ENCODE measurements at regions not wholly inside any gene's neighbourhood (a gene's known extent, or its start where the extent isn't known, plus 50 kb on each side); places are given as distances from the start of the nearest gene placed in this dataset.

DNA sequence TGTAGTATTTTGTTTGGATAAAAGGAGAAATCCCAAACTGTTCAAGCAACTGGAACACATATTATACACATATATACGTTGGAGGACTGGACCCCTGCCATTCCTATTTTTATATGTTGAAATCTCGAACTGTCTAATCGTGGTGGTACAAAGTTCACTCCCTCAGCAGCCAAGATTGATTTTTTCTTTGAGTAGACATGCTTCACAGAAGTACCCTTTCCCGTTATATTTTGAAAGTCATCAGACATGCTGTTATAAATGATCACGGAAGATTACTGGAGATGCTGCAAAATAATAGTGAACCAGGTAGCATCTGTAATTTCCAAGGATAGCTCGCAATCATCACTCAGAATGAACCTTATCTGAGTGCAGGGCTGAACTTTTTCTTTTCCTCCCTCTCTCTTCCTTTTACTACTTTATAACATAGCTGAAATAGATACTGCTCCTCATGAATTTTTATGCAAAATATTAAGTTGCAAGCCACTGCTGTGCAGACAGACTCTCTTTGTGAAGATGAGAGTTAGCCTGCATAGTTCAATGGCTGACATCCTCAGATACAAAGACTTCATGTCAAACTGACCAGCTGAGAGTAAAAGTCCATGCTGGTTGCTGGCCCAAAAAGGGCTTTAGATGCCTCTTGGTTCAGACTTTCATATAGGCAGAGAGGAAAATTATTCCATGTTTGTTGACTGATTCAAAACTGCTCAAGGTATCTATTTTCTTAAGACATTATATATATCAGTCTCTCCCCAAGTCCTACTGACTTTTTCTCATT, 451.9 kb downstream of the TMEM38B start:
- TF ChIP-seq SIN3A (IDR thresholded peaks at IDR 0.05; ENCODE audit: borderline replicate concordance, insufficient read depth, low read length): no peak
- no peak for TF ChIP-seq POLR2AphosphoS5 (IDR thresholded peaks at IDR 0.05; ENCODE audit: low read depth, low read length)
- TF ChIP-seq TAF1 (IDR thresholded peaks at IDR 0.05; ENCODE audit: borderline replicate concordance, insufficient read depth, low read length): no peak
- TF ChIP-seq, protein P1, sequence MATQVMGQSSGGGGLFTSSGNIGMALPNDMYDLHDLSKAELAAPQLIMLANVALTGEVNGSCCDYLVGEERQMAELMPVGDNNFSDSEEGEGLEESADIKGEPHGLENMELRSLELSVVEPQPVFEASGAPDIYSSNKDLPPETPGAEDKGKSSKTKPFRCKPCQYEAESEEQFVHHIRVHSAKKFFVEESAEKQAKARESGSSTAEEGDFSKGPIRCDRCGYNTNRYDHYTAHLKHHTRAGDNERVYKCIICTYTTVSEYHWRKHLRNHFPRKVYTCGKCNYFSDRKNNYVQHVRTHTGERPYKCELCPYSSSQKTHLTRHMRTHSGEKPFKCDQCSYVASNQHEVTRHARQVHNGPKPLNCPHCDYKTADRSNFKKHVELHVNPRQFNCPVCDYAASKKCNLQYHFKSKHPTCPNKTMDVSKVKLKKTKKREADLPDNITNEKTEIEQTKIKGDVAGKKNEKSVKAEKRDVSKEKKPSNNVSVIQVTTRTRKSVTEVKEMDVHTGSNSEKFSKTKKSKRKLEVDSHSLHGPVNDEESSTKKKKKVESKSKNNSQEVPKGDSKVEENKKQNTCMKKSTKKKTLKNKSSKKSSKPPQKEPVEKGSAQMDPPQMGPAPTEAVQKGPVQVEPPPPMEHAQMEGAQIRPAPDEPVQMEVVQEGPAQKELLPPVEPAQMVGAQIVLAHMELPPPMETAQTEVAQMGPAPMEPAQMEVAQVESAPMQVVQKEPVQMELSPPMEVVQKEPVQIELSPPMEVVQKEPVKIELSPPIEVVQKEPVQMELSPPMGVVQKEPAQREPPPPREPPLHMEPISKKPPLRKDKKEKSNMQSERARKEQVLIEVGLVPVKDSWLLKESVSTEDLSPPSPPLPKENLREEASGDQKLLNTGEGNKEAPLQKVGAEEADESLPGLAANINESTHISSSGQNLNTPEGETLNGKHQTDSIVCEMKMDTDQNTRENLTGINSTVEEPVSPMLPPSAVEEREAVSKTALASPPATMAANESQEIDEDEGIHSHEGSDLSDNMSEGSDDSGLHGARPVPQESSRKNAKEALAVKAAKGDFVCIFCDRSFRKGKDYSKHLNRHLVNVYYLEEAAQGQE (IDR thresholded peaks at IDR 0.05; ENCODE audit: insufficient read depth in 1 of 2, low read depth in 2 of 2, low read length in 2 of 2): no peak
- TF ChIP-seq FOXP2 (optimal IDR thresholded peaks at IDR 0.05; ENCODE audit: borderline replicate concordance, extremely low read depth, extremely low read length, insufficient read depth): no peak

DNA sequence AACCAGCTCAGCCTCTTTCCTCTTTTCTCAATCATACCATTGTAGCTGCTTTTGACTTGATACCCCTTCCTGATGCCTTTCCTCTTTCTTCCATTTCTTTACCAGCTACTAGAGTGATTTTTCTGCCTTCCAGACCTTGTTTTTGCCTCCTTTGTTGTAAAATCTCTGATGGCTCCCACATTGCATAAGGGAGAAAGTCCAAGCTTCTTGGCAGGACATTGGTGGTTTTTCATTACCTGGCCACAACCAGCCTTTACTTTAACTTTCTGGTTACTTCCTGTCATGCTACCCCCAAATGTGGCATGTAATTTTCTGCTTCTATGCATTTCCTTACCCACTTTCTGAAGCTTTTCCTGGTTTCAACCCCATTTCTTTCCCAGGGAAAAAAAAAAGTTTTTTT, 452.5 kb downstream of the TMEM38B start:
- TF ChIP-seq, protein P1 (IDR thresholded peaks at IDR 0.05; ENCODE audit: insufficient read depth in 1 of 2, low read depth in 2 of 2, low read length in 2 of 2): no peak
- TF ChIP-seq POLR2AphosphoS5 (IDR thresholded peaks at IDR 0.05; ENCODE audit: low read depth, low read length) (no peak), SIN3A (IDR thresholded peaks at IDR 0.05; ENCODE audit: borderline replicate concordance, insufficient read depth, low read length) (no peak), FOXP2 (optimal IDR thresholded peaks at IDR 0.05; ENCODE audit: borderline replicate concordance, extremely low read depth, extremely low read length, insufficient read depth) (no peak), TAF1 (IDR thresholded peaks at IDR 0.05; ENCODE audit: borderline replicate concordance, insufficient read depth, low read length) (no peak)

DNA sequence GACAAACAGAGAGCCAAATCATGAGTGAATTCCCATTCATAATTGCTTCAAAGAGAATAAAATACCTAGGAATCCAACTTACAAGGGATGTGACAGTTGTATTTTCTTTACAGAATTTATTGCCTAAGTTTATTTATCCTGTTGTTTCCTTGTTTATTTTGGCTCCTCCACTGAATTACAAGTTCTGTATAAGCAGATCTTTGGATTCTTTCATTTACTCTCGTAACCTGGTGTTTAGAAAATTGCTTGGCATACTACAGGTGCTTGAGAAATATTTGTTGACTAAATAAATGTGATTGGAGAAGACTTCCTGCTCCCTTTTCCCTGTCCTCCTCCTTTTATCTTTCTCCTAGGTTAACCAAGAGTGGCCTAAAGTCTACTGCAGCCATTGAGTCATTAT, 455.6 kb downstream of the TMEM38B start:
- TF ChIP-seq FOXP2 (optimal IDR thresholded peaks at IDR 0.05; ENCODE audit: borderline replicate concordance, extremely low read depth, extremely low read length, insufficient read depth) (no peak), TAF1 (IDR thresholded peaks at IDR 0.05; ENCODE audit: borderline replicate concordance, insufficient read depth, low read length) (no peak), SIN3A (IDR thresholded peaks at IDR 0.05; ENCODE audit: borderline replicate concordance, insufficient read depth, low read length) (no peak), POLR2AphosphoS5 (IDR thresholded peaks at IDR 0.05; ENCODE audit: low read depth, low read length) (no peak)
- TF ChIP-seq, protein P1 (IDR thresholded peaks at IDR 0.05; ENCODE audit: insufficient read depth in 1 of 2, low read depth in 2 of 2, low read length in 2 of 2): no peak

DNA sequence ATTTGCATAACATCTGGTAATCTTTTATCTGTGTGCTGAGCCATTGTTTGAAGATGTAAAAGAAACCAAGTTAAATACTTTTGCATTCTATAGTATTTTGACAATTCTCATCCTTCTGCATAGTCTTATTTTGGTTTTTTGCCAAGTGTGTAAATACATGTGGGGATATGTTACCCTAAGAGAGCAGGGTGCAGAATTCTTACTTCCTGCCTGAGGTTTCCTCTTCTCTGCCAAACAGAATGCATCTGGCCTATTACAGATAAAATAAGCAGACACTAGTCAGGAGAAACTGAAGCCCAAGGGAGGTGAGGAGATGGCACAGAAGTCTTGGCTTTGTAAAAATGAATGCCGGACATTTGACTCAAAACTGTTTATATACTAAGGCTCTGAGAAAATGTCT, 462.1 kb downstream of the TMEM38B start:
- no peak for TF ChIP-seq TAF1 (IDR thresholded peaks at IDR 0.05; ENCODE audit: borderline replicate concordance, insufficient read depth, low read length)
- no peak for TF ChIP-seq POLR2AphosphoS5 (IDR thresholded peaks at IDR 0.05; ENCODE audit: low read depth, low read length)
- TF ChIP-seq FOXP2 (optimal IDR thresholded peaks at IDR 0.05; ENCODE audit: borderline replicate concordance, extremely low read depth, extremely low read length, insufficient read depth): no peak
- no peak for TF ChIP-seq SIN3A (IDR thresholded peaks at IDR 0.05; ENCODE audit: borderline replicate concordance, insufficient read depth, low read length)
- TF ChIP-seq, protein P1 (IDR thresholded peaks at IDR 0.05; ENCODE audit: insufficient read depth in 1 of 2, low read depth in 2 of 2, low read length in 2 of 2): no peak

Measured in PFSK-1 (cell line).